Progenitor cell of endocrine pancreas (in vitro differentiated cells): ENCODE measurements at regions not wholly inside any gene's neighbourhood (a gene's known extent, or its start where the extent isn't known, plus 50 kb on each side); places are given as distances from the start of the nearest gene placed in this dataset.

Experiments used
- DNase-seq: peaks from one replicate; pipeline ENCODE4 v3.0.0; 2021; ENCODE audit warnings: low spot score; ENCODE audit not compliant: unreplicated experiment
- H3K27ac Mint-ChIP-seq: 2 replicates; pipeline ENCODE4 v1.8.0; 2021; ENCODE audit warnings: mild to moderate bottlenecking, moderate library complexity, mixed read lengths
- H3K27me3 Mint-ChIP-seq: 2 replicates; pipeline ENCODE4 v1.8.0; 2021; ENCODE audit warnings: mixed read lengths
- H3K36me3 Mint-ChIP-seq: 2 replicates; pipeline ENCODE4 v1.8.0; 2022; ENCODE audit warnings: mixed read lengths; ENCODE audit not compliant: insufficient read depth
- H3K4me1 Mint-ChIP-seq: 2 replicates; pipeline ENCODE4 v1.8.0; 2021; ENCODE audit warnings: low read depth, mixed read lengths
- H3K4me3 Mint-ChIP-seq: 2 replicates; pipeline ENCODE4 v1.8.0; 2021; ENCODE audit warnings: low read depth, mild to moderate bottlenecking, moderate library complexity, mixed read lengths
- H3K9me3 Mint-ChIP-seq: 2 replicates; pipeline ENCODE4 v1.8.0; 2021; ENCODE audit warnings: low read depth, mixed read lengths
- CTCF ChIP-seq: fragments of 200-600 bp; sonication (generic); IDR thresholded peaks from one replicate; pipeline ENCODE4 v1.5.0; 2021; ENCODE audit warnings: antibody characterized with exemption, mild to moderate bottlenecking; ENCODE audit not compliant: unreplicated experiment

GRCh38 chr4:133347409-133347808 lies 198.3 kb downstream of the PCDH10 start:
- Mint-ChIP-seq H3K9me3 (peaks cover 8% of the 10 kb centered on the region), H3K27ac (no peak overlapping the region), H3K4me1 (no peaks in the 10 kb centered on the region), H3K4me3 (no peak overlapping the region), H3K36me3 (no peaks in the 10 kb centered on the region), H3K27me3 (no peaks in the 10 kb centered on the region)
- no peak for DNase-seq
- no peak for TF ChIP-seq CTCF

- no peak for DNase-seq
- no peaks in the 10 kb centered on the region for H3K36me3 Mint-ChIP-seq
- H3K9me3 Mint-ChIP-seq = no peaks in the 10 kb centered on the region
- no peak overlapping the region for H3K27ac Mint-ChIP-seq
- H3K4me3 Mint-ChIP-seq = no peak overlapping the region
- no peak for TF ChIP-seq CTCF
- no peaks in the 10 kb centered on the region for H3K27me3 Mint-ChIP-seq
- H3K4me1 Mint-ChIP-seq = no peaks in the 10 kb centered on the region
Observed at GRCh38 chr4:133324491-133324890, 175.4 kb downstream of the PCDH10 start.

GRCh38 chr4:133323670-133324069 lies 174.6 kb downstream of the PCDH10 start:
- Mint-ChIP-seq H3K4me1 (no peaks in the 10 kb centered on the region), H3K27me3 (no peaks in the 10 kb centered on the region), H3K4me3 (no peak overlapping the region), H3K9me3 (no peaks in the 10 kb centered on the region), H3K27ac (no peak overlapping the region), H3K36me3 (no peaks in the 10 kb centered on the region)
- DNase-seq = no peak
- no peak for TF ChIP-seq CTCF

- DNase-seq = no peak
- Mint-ChIP-seq H3K4me1 (no peaks in the 10 kb centered on the region), H3K27ac (no peak overlapping the region), H3K36me3 (no peaks in the 10 kb centered on the region), H3K4me3 (no peak overlapping the region), H3K27me3 (no peaks in the 10 kb centered on the region), H3K9me3 (no peaks in the 10 kb centered on the region)
- TF ChIP-seq CTCF = peak; percentile 81
Observed at GRCh38 chr4:133320576-133321170, 171.6 kb downstream of the PCDH10 start.

GRCh38 chr4:133316909-133317308 lies 167.8 kb downstream of the PCDH10 start:
- Mint-ChIP-seq H3K36me3 (no peaks in the 10 kb centered on the region), H3K27me3 (no peaks in the 10 kb centered on the region), H3K27ac (no peak overlapping the region), H3K9me3 (no peaks in the 10 kb centered on the region), H3K4me3 (no peak overlapping the region), H3K4me1 (no peaks in the 10 kb centered on the region)
- DNase-seq = no peak
- TF ChIP-seq CTCF = no peak
